Mononuclear cell (primary cell): ENCODE measurements at regions not wholly inside any gene's neighbourhood (a gene's known extent, or its start where the extent isn't known, plus 50 kb on each side); places are given as distances from the start of the nearest gene placed in this dataset.

Experiments
- H3K27me3 ChIP-seq: 2 replicates; pipeline ENCODE4 v1.6.0; 2011; ENCODE audit warnings: low read length, control low read depth; ENCODE audit not compliant: insufficient read depth
- H3K4me1 ChIP-seq: 2 replicates; pipeline ENCODE4 v1.5.1; 2011; ENCODE audit warnings: mild to moderate bottlenecking, low read length, control low read depth; ENCODE audit not compliant: insufficient read depth
- H3K4me3 ChIP-seq: 2 replicates; pipeline ENCODE4 v1.5.1; 2011; ENCODE audit warnings: mild to moderate bottlenecking, low read length, moderate library complexity
- H3K9me3 ChIP-seq: 2 replicates; pipeline ENCODE4 v1.5.1; 2011; ENCODE audit warnings: low read depth, mild to moderate bottlenecking, control low read depth, low read length

- no peak overlapping the region for H3K4me3 ChIP-seq
- H3K4me1 ChIP-seq, result no peaks in the 10 kb centered on the region
- no peaks in the 10 kb centered on the region for H3K27me3 ChIP-seq
- no peaks in the 10 kb centered on the region for H3K9me3 ChIP-seq
Measured at GRCh38 chr4:124426279-124426678, 286.3 kb downstream of the ANKRD50 start.

DNA sequence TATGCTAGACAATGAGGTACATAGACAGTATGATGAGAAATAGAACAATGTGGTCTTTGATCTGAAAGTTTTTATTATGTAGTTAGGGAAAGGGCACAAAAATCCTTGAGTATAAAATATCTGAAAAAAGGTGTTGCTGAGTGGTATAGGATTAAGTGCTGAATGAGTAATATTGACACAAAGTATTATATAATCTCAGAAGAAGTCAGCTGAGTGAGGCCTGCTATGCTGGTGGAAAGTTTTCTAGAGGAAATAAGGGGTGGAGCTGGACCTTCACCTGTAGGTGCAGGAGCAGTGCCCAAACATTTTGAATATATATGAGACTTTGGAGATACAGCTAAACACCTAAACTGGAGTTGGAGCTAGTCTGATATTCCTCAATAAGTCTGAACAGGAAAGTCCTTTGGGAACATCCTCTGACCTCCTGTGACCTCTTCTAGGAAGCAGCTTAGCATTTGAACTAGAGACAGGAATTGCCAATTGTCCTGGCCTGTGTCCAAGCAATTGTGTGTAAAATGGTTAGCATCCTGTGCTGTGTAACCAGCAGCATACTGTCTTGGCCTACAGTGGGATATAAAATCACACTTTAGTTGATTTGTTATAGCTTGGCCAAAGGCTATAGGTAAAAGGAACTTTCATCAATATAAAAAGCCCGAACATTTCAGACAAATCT, 285.3 kb downstream of the ANKRD50 start:
- Histone ChIP-seq H3K4me3 (no peak overlapping the region), H3K4me1 (no peaks in the 10 kb centered on the region), H3K27me3 (no peaks in the 10 kb centered on the region), H3K9me3 (no peaks in the 10 kb centered on the region)

DNA sequence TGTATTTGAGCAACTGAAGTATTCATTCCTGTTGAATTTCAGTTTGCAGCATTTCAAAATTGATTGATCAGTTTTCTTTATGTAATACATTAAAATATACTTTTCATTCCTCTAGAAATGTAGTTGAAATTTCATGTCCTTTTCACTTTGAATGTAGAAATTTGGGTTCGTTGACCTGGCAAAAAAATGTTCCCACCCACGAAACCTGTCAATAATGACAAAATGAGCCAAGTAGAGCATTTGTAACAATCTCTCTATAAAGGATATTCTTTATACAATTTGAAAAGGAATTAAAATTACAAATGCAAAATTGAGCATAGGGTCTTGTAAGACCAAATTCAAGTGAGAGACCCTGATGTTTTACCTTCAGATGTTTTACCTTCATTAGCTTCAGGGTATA, 283.9 kb downstream of the ANKRD50 start:
- H3K9me3 ChIP-seq, result no peaks in the 10 kb centered on the region
- no peaks in the 10 kb centered on the region for H3K4me1 ChIP-seq
- H3K4me3 ChIP-seq, result no peak overlapping the region
- H3K27me3 ChIP-seq, result no peaks in the 10 kb centered on the region

GRCh38 chr4:124429746-124430250, 282.7 kb downstream of the ANKRD50 start:
- no peaks in the 10 kb centered on the region for H3K4me1 ChIP-seq
- H3K27me3 ChIP-seq, result no peaks in the 10 kb centered on the region
- no peaks in the 10 kb centered on the region for H3K9me3 ChIP-seq
- no peak overlapping the region for H3K4me3 ChIP-seq

GRCh38 chr4:124431653-124432192, 280.8 kb downstream of the ANKRD50 start:
- Histone ChIP-seq H3K9me3 (no peaks in the 10 kb centered on the region), H3K27me3 (no peaks in the 10 kb centered on the region), H3K4me3 (no peak overlapping the region), H3K4me1 (no peaks in the 10 kb centered on the region)

DNA sequence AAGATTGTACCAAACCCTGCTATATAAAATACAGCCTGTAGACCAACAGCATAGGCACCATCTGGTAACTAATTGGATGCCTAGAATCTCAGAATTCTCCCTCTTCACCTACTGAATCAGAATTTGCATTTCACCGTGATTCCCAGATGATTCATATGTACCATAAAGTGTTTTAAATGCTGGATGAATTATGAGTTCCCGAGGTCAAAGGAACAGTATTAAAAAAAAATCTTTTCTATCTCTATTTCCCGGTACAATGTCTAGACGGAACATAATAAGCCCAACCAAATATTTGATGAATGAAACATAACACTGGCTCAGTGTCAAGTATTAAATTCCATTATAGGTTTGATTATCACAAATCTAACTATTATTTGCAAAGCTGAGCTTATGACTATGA, 280.0 kb downstream of the ANKRD50 start:
- no peak overlapping the region for H3K4me3 ChIP-seq
- no peaks in the 10 kb centered on the region for H3K4me1 ChIP-seq
- H3K27me3 ChIP-seq, result no peaks in the 10 kb centered on the region
- H3K9me3 ChIP-seq, result no peaks in the 10 kb centered on the region

- Histone ChIP-seq H3K9me3 (no peaks in the 10 kb centered on the region), H3K4me3 (no peak overlapping the region), H3K4me1 (no peaks in the 10 kb centered on the region), H3K27me3 (no peaks in the 10 kb centered on the region)
Measured at GRCh38 chr4:124433044-124433443, 279.5 kb downstream of the ANKRD50 start.

- Histone ChIP-seq H3K27me3 (no peaks in the 10 kb centered on the region), H3K4me3 (no peak overlapping the region), H3K4me1 (no peaks in the 10 kb centered on the region), H3K9me3 (no peaks in the 10 kb centered on the region)
Measured at GRCh38 chr4:124433500-124433899, 279.0 kb downstream of the ANKRD50 start.

- H3K27me3 ChIP-seq, result no peaks in the 10 kb centered on the region
- H3K4me1 ChIP-seq, result no peaks in the 10 kb centered on the region
- H3K9me3 ChIP-seq, result no peaks in the 10 kb centered on the region
- H3K4me3 ChIP-seq, result no peak overlapping the region
Measured at GRCh38 chr4:124435274-124435950, 277.1 kb downstream of the ANKRD50 start.

- Histone ChIP-seq H3K27me3 (no peaks in the 10 kb centered on the region), H3K4me3 (no peak overlapping the region), H3K4me1 (no peaks in the 10 kb centered on the region), H3K9me3 (peaks cover 6% of the 10 kb centered on the region)
Measured at GRCh38 chr4:124437853-124438495, 274.6 kb downstream of the ANKRD50 start.

DNA sequence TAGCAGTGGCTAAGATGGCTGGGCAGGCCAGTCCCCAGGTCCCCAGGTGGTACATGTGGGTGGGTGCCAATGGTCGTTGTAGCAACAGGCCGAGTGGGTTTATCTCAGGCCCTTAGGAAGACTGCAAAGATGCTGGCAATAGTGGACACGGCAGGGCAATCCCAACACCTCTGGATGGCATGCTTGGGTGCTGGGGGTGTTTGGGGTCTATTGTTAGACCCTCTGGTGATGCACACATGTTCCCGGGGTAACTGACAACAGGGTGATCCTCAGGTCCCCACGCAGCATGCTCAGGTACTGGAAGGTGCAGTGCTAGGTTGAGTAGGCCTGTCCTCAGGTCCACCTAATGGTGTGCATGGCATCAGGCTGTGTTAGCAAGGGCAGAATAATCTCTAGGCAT, 267.5 kb downstream of the ANKRD50 start:
- Histone ChIP-seq H3K9me3 (peaks cover 18% of the 10 kb centered on the region), H3K4me3 (no peak overlapping the region), H3K4me1 (no peaks in the 10 kb centered on the region), H3K27me3 (no peaks in the 10 kb centered on the region)

DNA sequence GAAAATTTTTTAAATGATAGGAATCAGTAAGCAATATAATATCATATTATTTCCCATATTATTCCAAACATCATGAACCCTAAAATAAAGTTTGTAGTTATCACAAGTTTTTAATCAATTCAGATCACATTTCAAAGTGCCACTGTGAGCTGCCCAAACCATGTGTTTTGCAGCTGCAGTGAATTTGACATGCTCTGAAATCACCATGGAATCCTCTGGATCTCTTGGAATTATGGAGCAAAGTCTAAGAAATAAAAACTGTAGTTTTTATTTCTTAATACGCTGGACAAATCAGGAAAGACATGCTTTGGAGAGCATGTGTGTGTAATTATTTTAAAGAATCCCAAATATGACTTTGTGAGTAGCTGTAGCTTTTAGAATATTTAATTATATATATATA, 262.7 kb downstream of the ANKRD50 start:
- Histone ChIP-seq H3K9me3 (no peaks in the 10 kb centered on the region), H3K4me1 (no peaks in the 10 kb centered on the region), H3K27me3 (no peaks in the 10 kb centered on the region), H3K4me3 (no peak overlapping the region)

- Histone ChIP-seq H3K4me3 (no peak overlapping the region), H3K4me1 (no peaks in the 10 kb centered on the region), H3K27me3 (no peaks in the 10 kb centered on the region), H3K9me3 (no peaks in the 10 kb centered on the region)
Measured at GRCh38 chr4:124450851-124451250, 261.7 kb downstream of the ANKRD50 start.

DNA sequence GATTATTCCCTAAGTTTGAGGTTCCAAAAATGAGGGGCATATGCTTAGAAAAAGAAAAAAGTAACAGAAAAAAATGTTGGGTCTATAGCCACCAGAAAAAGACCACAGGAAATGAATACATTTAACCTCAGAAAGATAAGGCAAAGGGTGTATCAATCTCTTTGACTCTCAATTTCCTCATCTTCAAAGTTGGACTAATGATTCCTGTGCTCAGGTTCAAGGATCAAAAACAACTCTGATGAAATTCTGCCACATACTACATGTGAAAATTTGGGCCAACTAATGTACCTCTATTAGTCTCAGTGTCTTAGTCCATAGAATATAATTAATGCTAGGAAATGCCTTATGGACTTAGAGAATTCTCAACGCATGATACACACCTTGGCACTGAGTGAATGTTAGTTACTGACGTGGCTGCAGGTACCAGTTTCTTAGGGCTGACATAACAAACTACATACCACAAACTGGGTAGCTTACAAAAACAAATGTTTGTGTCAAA, 257.7 kb downstream of the ANKRD50 start:
- Histone ChIP-seq H3K4me3 (no peak overlapping the region), H3K4me1 (no peaks in the 10 kb centered on the region), H3K9me3 (no peaks in the 10 kb centered on the region), H3K27me3 (no peaks in the 10 kb centered on the region)

GRCh38 chr4:124455671-124456070, 256.9 kb downstream of the ANKRD50 start:
- Histone ChIP-seq H3K27me3 (no peaks in the 10 kb centered on the region), H3K4me3 (no peak overlapping the region), H3K9me3 (peaks cover 4% of the 10 kb centered on the region), H3K4me1 (no peaks in the 10 kb centered on the region)
